ENCODE measurements at regions not wholly inside any gene's neighbourhood (a gene's known extent, or its start where the extent isn't known, plus 50 kb on each side); places are given as distances from the start of the nearest gene placed in this dataset.

GRCh38 chr2:64737547-64737946 lies 83.8 kb upstream of the SERTAD2 start:
- Histone ChIP-seq H3K23me2 (ENCODE audit: insufficient read length, low read depth, low read length, poor library complexity, severe bottlenecking) (peaks cover 2% of the 10 kb centered on the region), H3K9me3 (ENCODE audit: control insufficient read depth, low read depth, low read length) (no peaks in the 10 kb centered on the region), H3K27me3 (ENCODE audit: insufficient read depth, low read length) (no peaks in the 10 kb centered on the region), H3K56ac (ENCODE audit: insufficient read length, low read depth, low read length) (no peak overlapping the region), H4K20me1 (ENCODE audit: control insufficient read depth, insufficient read depth, insufficient read length) (no peaks in the 10 kb centered on the region), H2BK15ac (ENCODE audit: low read depth, low read length) (no peak overlapping the region), H2AFZ (ENCODE audit: low read length) (no peak overlapping the region), H3K14ac (ENCODE audit: insufficient read depth, low read length) (no peak overlapping the region), H2BK5ac (ENCODE audit: insufficient read length, low read length) (no peak overlapping the region), H4K8ac (replicated peaks; ENCODE audit: insufficient read length, low read depth, low read length) (no peak overlapping the region), H2BK12ac (ENCODE audit: insufficient read length, low read depth, low read length) (no peak overlapping the region), H3K79me1 (ENCODE audit: insufficient read depth, low read depth, low read length, poor library complexity, severe bottlenecking) (no peaks in the 10 kb centered on the region), H3K23ac (ENCODE audit: insufficient read length, low read depth, low read length) (no peak overlapping the region), H4K91ac (ENCODE audit: insufficient read length, low read depth, low read length) (no peak overlapping the region), H2BK20ac (ENCODE audit: low read depth, low read length, poor library complexity, severe bottlenecking) (no peak overlapping the region), H3K4me1 (ENCODE audit: insufficient read depth, low read length) (no peaks in the 10 kb centered on the region), H2BK120ac (ENCODE audit: low read depth, low read length, poor library complexity, severe bottlenecking) (no peak overlapping the region), H3K9ac (ENCODE audit: extremely low read depth, insufficient read length, low read length) (no peak overlapping the region), H2AK5ac (ENCODE audit: insufficient read length, low read length) (no peak overlapping the region), H3K18ac (ENCODE audit: insufficient read length, low read depth, low read length) (no peak overlapping the region), H3K27ac (ENCODE audit: insufficient read length, low read depth, low read length) (no peak overlapping the region), H3K4ac (ENCODE audit: low read depth, low read length) (no peak overlapping the region), H3K79me2 (ENCODE audit: insufficient read depth, low read length) (0 out of 2 replicates have a peak, but pooled peaks cover 1% of the 10 kb centered on the region), H3K4me2 (ENCODE audit: insufficient read depth, insufficient read length, low read length) (no peak overlapping the region), H3T11ph (ENCODE audit: low read length) (no peak overlapping the region), H4K5ac (ENCODE audit: insufficient read length, low read depth, low read length) (no peak overlapping the region)
- Mint-ChIP-seq H3K27me3 (ENCODE audit: low read depth) (peaks cover 1% of the 10 kb centered on the region; the same call in 1 of the 2 replicates), H3K4me1 (no peaks in the 10 kb centered on the region), H3K36me3 (ENCODE audit: insufficient read depth in 1 of 3, low read depth in 3 of 3) (no peaks in the 10 kb centered on the region), H3K27ac (no peak overlapping the region), H3K4me3 (no peak overlapping the region), H3K9me3 (no peaks in the 10 kb centered on the region)
- DNase-seq: no peak
- TF ChIP-seq CTCF (conservative IDR thresholded peaks at IDR 0.05): no peak

Data from H9 (cell line).